ENCODE measurements at regions not wholly inside any gene's neighbourhood (a gene's known extent, or its start where the extent isn't known, plus 50 kb on each side); places are given as distances from the start of the nearest gene placed in this dataset.

DNA sequence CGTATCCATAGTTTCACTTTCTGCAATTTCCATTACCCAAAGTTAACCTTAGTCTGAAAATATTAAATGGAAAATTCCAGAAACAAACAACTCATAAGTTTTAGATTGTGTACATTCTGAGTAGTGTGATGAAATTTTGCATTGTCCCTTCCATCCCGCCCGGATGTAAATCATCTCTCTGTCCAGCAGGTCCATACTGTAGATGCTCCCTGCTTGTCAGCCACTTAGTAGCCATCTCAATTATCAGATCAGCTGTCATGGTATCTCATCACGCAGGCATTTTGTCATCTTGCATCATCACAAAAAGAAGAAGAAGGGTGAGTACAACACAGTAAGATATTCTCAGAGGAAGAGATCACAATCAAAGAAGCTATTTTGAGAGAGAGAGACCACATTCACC lies 185.0 kb upstream of the STK17B start:
- H3K36me3 Mint-ChIP-seq (ENCODE audit: insufficient read depth, unreplicated experiment), result no peaks in the 10 kb centered on the region
- CTCF ChIA-PET, result interaction anchor here (1.0 kb wide), 1 partner anchor 17 kb away, joined by 4 read pairs; no protein-coding TSS in a partner anchor

GRCh38 chr2:196360650-196361049 lies 189.3 kb upstream of the STK17B start:
- no peaks in the 10 kb centered on the region for H3K9me3 Mint-ChIP-seq (ENCODE audit: unreplicated experiment)
- TF ChIP-seq CTCF (IDR thresholded peaks at IDR 0.05; ENCODE audit: unreplicated experiment), result no peak
- no peaks in the 10 kb centered on the region for H3K36me3 Mint-ChIP-seq (ENCODE audit: insufficient read depth, unreplicated experiment)
- no peak overlapping the region for H3K27ac Mint-ChIP-seq (ENCODE audit: low read depth, unreplicated experiment)
- intact Hi-C loops (cut with micrococcal nuclease), result no loop called here
- DNase-seq (ENCODE audit: unreplicated experiment), result no peak
- no peak overlapping the region for H3K4me3 Mint-ChIP-seq (ENCODE audit: unreplicated experiment)
- H3K4me1 Mint-ChIP-seq (ENCODE audit: insufficient read depth, unreplicated experiment), result peaks cover 5% of the 10 kb centered on the region
- no TSS peak for BruUV-seq (replicated peaks)
- CTCF ChIA-PET, result interaction anchor here (0.9 to 1.1 kb wide), 3 partner anchors 94 to 292 kb away, joined by 3 to 4 read pairs (median 4); partner anchors contain the start of gene DNAH7
- POLR2A ChIA-PET, result no interaction called here
- H3K27me3 Mint-ChIP-seq (ENCODE audit: insufficient read depth, unreplicated experiment), result no peaks in the 10 kb centered on the region

More for the DNA sequence above, 185.0 kb upstream of the STK17B start:
- no peak for TF ChIP-seq CTCF (IDR thresholded peaks at IDR 0.05; ENCODE audit: unreplicated experiment)
- no peaks in the 10 kb centered on the region for H3K9me3 Mint-ChIP-seq (ENCODE audit: unreplicated experiment)
- no peaks in the 10 kb centered on the region for H3K27me3 Mint-ChIP-seq (ENCODE audit: insufficient read depth, unreplicated experiment)
- intact Hi-C loops (cut with micrococcal nuclease), result no loop called here
- no peak for DNase-seq (ENCODE audit: unreplicated experiment)
- H3K4me3 Mint-ChIP-seq (ENCODE audit: unreplicated experiment), result no peak overlapping the region
- POLR2A ChIA-PET, result interaction anchor here (0.7 kb wide), 1 partner anchor 95 kb away, joined by 3 read pairs; no protein-coding TSS in a partner anchor
- peaks cover 5% of the 10 kb centered on the region for H3K4me1 Mint-ChIP-seq (ENCODE audit: insufficient read depth, unreplicated experiment)
- no peak overlapping the region for H3K27ac Mint-ChIP-seq (ENCODE audit: low read depth, unreplicated experiment)
- BruUV-seq (replicated peaks), result no TSS peak

DNA sequence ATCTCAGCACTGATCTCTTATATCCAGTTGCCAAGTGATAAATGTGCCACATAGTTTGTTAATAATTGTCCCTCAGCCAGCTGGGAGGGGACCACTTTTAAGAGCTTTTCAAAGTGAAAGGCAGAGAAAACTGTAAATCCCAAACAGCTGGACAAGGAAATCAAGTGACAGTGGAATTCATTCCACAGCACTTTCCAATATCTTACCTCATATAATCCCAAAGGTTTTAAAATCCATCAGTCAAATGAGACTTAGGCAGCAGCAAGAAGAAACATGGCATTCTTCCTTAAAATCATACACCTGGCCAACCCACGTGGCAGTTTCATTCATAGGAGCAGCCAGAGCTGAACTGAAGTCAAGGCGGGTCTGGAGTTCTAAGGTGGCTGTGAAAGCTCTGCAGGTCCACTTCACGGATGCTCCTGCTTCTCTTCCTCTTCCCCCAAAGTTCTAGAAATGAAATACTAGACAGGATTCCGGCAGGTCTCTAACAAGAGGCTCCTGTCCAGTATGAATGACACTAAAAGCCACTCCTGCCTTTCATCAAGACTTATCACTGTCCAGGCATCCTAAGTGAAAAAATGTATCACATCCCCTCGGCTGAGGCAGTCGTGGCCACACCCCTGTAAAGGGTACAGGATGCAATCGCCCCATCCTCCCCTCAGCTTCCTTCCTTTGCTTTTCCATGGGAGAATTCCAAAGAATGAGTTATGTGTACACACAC lies 190.4 kb upstream of the STK17B start:
- no peaks in the 10 kb centered on the region for H3K36me3 Mint-ChIP-seq (ENCODE audit: insufficient read depth, unreplicated experiment)
- peak overlapping the region; percentile 29 for H3K27ac Mint-ChIP-seq (ENCODE audit: low read depth, unreplicated experiment)
- ChIA-PET CTCF (interaction anchor here (0.6 to 1.4 kb wide), 2 partner anchors 173 to 284 kb away, joined by 3 to 5 read pairs; no protein-coding TSS in a partner anchor), POLR2A (no interaction called here)
- intact Hi-C loops (cut with micrococcal nuclease), result no loop called here
- no TSS peak for BruUV-seq (replicated peaks)
- DNase-seq (ENCODE audit: unreplicated experiment), result no peak
- H3K4me3 Mint-ChIP-seq (ENCODE audit: unreplicated experiment), result no peak overlapping the region
- peaks cover 5% of the 10 kb centered on the region for H3K4me1 Mint-ChIP-seq (ENCODE audit: insufficient read depth, unreplicated experiment)
- no peak for TF ChIP-seq CTCF (IDR thresholded peaks at IDR 0.05; ENCODE audit: unreplicated experiment)
- no peaks in the 10 kb centered on the region for H3K27me3 Mint-ChIP-seq (ENCODE audit: insufficient read depth, unreplicated experiment)
- no peaks in the 10 kb centered on the region for H3K9me3 Mint-ChIP-seq (ENCODE audit: unreplicated experiment)

DNA sequence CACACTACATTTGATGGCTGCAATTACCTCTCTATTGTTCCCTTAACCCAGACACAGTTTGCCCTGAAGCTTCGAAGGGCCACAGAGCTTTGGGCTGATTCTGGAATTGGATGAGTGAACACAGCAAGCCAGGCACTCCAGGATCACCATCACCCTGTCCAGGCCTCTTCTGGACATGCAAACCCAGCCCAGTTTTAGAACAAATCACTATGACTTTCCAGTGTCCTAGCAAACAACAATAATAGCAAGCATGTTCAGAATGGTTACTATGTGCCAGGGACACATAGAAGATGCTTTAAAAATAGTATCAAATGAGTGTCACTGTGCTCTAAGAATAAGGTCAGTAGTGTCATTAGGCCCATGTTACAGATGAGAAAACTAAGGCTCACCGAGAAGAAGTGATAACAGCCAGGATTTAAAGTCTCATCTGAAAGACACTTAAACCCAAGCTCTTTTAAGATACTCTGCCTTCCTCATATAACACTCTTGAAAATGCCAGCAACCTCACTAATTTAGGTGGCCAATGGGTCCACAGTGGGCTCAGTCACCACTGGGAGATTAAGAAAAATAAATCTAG lies 191.7 kb upstream of the STK17B start:
- ChIA-PET POLR2A (no interaction called here), CTCF (interaction anchor here (0.6 to 1.4 kb wide), 3 partner anchors 13 to 285 kb away, joined by 3 to 5 read pairs (median 3); no protein-coding TSS in a partner anchor)
- Mint-ChIP-seq H3K9me3 (ENCODE audit: unreplicated experiment) (no peaks in the 10 kb centered on the region), H3K4me3 (ENCODE audit: unreplicated experiment) (no peak overlapping the region), H3K36me3 (ENCODE audit: insufficient read depth, unreplicated experiment) (no peaks in the 10 kb centered on the region), H3K4me1 (ENCODE audit: insufficient read depth, unreplicated experiment) (peaks cover 5% of the 10 kb centered on the region), H3K27ac (ENCODE audit: low read depth, unreplicated experiment) (no peak overlapping the region), H3K27me3 (ENCODE audit: insufficient read depth, unreplicated experiment) (no peaks in the 10 kb centered on the region)
- no TSS peak for BruUV-seq (replicated peaks)
- intact Hi-C loops (cut with micrococcal nuclease), result no loop called here
- DNase-seq (ENCODE audit: unreplicated experiment), result no peak
- no peak for TF ChIP-seq CTCF (IDR thresholded peaks at IDR 0.05; ENCODE audit: unreplicated experiment)
